Body of pancreas (tissue), 4 donors: ENCODE measurements at regions not wholly inside any gene's neighbourhood (a gene's known extent, or its start where the extent isn't known, plus 50 kb on each side); places are given as distances from the start of the nearest gene placed in this dataset.

Experiments used
- ATAC-seq: fragments of 150-250 bp; one replicate; pipeline ENCODE4 v1.9.1; 2016
- DNase-seq, 4 donors: peaks; one replicate each; pipeline ENCODE4 v3.0.0-alpha.2; 2019
- H3K27ac ChIP-seq, 4 donors: fragments of 200-600 bp; sonication (generic); 1 replicate in 3 of 4; 2 replicates in 1 of 4; pipeline versions ENCODE4 v1.5.1 to v1.6.1; 2016 to 2019; ENCODE audit warnings: mild to moderate bottlenecking in 1 of 4, mixed read lengths in 1 of 4, moderate library complexity in 1 of 4
- H3K27me3 ChIP-seq, 2 donors: fragments of 200-600 bp; sonication (generic); one replicate each; pipeline ENCODE4 v1.6.0; 2016; ENCODE audit warnings: mild to moderate bottlenecking in 1 of 2
- H3K36me3 ChIP-seq, 2 donors: fragments of 200-600 bp; sonication (generic); replicated peaks in 1 of 2; 2 replicates each; pipeline ENCODE4 v1.5.1; 2016; ENCODE audit warnings: low read depth in 2 of 2; ENCODE audit not compliant: insufficient read depth in 1 of 2
- H3K4me1 ChIP-seq: fragments of 200-600 bp; sonication (generic); one replicate; pipeline ENCODE4 v1.6.0; 2016
- H3K4me3 ChIP-seq, 2 donors: fragments of 200-600 bp; sonication (generic); 1 replicate in 1 of 2; 2 replicates in 1 of 2; pipeline ENCODE4 v1.5.1; 2016 to 2019
- H3K9me3 ChIP-seq, 3 donors: fragments of 200-600 bp; sonication (generic); 1 replicate in 2 of 3; 2 replicates in 1 of 3; pipeline ENCODE4 v1.5.1; 2016
- POLR2A ChIP-seq, 3 donors: fragments of 450-650 bp; IDR thresholded peaks; one replicate each; pipeline ENCODE4 v1.6.1; 2016; ENCODE audit warnings: antibody characterized with exemption in 3 of 3, mild to moderate bottlenecking in 2 of 3
- WGBS, 2 donors: methylation state at CpG; one replicate each; pipeline ENCODE4 v1.1.5; 2017; 5-methylcytosine and 5-hydroxymethylcytosine counted together
- intact Hi-C: fragments of 100-400 bp; cut with DNase I; formaldehyde crosslinking; loops from one replicate; pipeline ENCODE4 v1.15.1; 2023
- TF ChIP-seq, protein P1 (sequence below), 7 experiments: fragments of 450-650 bp in 4 of 7; fragments of 200-600 bp in 3 of 7; sonication (generic) in 3 of 7; IDR thresholded peaks; one replicate each; pipeline ENCODE4 v1.5.1; 2016 to 2019; ENCODE audit warnings: antibody characterized with exemption in 7 of 7

DNA sequence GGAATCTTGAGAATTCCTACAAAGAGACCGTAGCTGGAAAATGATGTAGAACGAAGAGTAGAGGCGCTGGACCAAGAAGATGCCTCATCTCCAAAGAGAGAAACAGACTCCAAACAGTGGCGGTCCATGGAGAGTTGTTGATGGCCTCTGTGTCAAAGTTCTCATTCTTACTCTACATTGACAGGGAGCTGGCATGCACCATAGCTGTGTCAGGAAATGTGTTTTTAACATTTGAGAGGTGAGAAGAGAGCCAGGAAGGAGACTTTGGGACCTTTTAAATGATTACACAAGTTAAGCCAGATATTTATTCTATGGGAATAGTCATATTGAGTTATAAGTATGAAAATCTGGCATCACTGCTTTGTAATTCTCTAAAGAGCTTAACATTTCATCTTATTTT lies 61.5 kb upstream of the FERD3L start:
- TF ChIP-seq, protein P1, sequence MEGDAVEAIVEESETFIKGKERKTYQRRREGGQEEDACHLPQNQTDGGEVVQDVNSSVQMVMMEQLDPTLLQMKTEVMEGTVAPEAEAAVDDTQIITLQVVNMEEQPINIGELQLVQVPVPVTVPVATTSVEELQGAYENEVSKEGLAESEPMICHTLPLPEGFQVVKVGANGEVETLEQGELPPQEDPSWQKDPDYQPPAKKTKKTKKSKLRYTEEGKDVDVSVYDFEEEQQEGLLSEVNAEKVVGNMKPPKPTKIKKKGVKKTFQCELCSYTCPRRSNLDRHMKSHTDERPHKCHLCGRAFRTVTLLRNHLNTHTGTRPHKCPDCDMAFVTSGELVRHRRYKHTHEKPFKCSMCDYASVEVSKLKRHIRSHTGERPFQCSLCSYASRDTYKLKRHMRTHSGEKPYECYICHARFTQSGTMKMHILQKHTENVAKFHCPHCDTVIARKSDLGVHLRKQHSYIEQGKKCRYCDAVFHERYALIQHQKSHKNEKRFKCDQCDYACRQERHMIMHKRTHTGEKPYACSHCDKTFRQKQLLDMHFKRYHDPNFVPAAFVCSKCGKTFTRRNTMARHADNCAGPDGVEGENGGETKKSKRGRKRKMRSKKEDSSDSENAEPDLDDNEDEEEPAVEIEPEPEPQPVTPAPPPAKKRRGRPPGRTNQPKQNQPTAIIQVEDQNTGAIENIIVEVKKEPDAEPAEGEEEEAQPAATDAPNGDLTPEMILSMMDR (IDR thresholded peaks at IDR 0.05): no peak
- no peak for TF ChIP-seq POLR2A (IDR thresholded peaks at IDR 0.05)
- no peaks in the 10 kb centered on the region for H3K27me3 ChIP-seq
- H3K9me3 ChIP-seq: no peaks in the 10 kb centered on the region
- WGBS, 2 donors: 78 to 80% methylated on average over 4 of the region's 4 CpGs
- no peak overlapping the region for H3K27ac ChIP-seq
- intact Hi-C loops: no loop called here
- no peak for ATAC-seq
- H3K36me3 ChIP-seq: no peaks in the 10 kb centered on the region
- no peak overlapping the region for H3K4me3 ChIP-seq
- no peaks in the 10 kb centered on the region for H3K4me1 ChIP-seq
- no peak for DNase-seq

DNA sequence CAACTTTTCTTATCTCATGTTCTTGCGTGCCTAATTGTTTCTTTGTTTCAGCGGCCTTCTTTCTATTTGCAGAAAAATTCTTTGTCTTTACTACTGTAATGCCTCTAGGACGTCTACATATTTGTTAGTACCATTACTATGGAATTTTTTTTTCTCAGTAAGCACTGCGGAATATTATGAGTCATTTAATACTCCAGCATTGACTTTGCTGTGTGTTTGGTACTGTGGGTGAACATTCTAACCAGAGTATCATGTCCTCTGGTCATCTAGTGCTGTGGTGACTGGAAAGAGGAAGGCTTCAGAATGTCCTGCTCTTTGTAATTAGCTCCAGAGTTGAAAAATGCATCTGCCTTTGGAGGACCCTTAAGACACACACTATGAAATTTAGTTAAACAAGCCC lies 58.5 kb upstream of the FERD3L start:
- H3K27ac ChIP-seq: no peak overlapping the region
- no peaks in the 10 kb centered on the region for H3K9me3 ChIP-seq
- DNase-seq (no peak), ATAC-seq (no peak)
- H3K4me3 ChIP-seq: no peak overlapping the region
- intact Hi-C loops: no loop called here
- no peak for TF ChIP-seq POLR2A (IDR thresholded peaks at IDR 0.05)
- TF ChIP-seq, protein P1 (IDR thresholded peaks at IDR 0.05): no peak
- no peaks in the 10 kb centered on the region for H3K27me3 ChIP-seq
- WGBS, 2 donors: 49 to 50% methylated on average over 4 of the region's 4 CpGs
- no peaks in the 10 kb centered on the region for H3K36me3 ChIP-seq
- no peaks in the 10 kb centered on the region for H3K4me1 ChIP-seq

DNA sequence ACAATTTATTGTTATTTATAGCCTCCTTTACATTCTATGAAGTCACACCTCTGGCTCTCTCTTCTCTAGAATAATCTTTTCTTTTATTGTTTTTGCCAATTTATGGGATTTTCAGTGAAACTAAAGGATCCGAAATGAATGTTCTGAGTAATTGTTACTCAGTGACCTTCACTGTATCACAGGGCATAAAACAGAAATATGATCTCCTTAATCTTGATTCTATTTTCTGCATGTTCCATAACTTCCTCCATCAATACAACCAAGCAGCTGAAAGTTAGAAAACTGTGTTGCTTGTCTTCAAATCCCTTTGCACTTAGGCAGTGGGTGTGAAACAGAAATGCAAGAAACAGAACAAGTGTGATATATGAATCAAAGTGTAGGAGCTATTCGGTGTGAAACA lies 57.4 kb upstream of the FERD3L start:
- intact Hi-C loops: no loop called here
- Histone ChIP-seq H3K4me3 (no peak overlapping the region), H3K4me1 (no peaks in the 10 kb centered on the region), H3K27me3 (no peaks in the 10 kb centered on the region), H3K9me3 (no peaks in the 10 kb centered on the region), H3K27ac (no peak overlapping the region), H3K36me3 (no peaks in the 10 kb centered on the region)
- ATAC-seq (no peak), DNase-seq (no peak)
- WGBS, 2 donors: 28 to 33% methylated on average over 2 of the region's 2 CpGs
- TF ChIP-seq, protein P1 (IDR thresholded peaks at IDR 0.05): no peak
- no peak for TF ChIP-seq POLR2A (IDR thresholded peaks at IDR 0.05)
